Prostate gland (tissue), 2 donors: ENCODE measurements at regions not wholly inside any gene's neighbourhood (a gene's known extent, or its start where the extent isn't known, plus 50 kb on each side); places are given as distances from the start of the nearest gene placed in this dataset.

Experiments used
- POLR2AphosphoS5 ChIP-seq: sonication (generic); formaldehyde crosslinking; IDR thresholded peaks from one replicate; pipeline ENCODE4 v1.6.1; 2017; ENCODE audit warnings: antibody characterized with exemption
- TF ChIP-seq, protein P1 (sequence below), 4 experiments: fragments of 200-600 bp in 2 of 4; fragments of 450-650 bp in 2 of 4; sonication (generic) in 2 of 4; IDR thresholded peaks; 1 replicate in 3 of 4; 2 replicates in 1 of 4; pipeline ENCODE4 v1.5.1; 2016 to 2019; ENCODE audit warnings: antibody characterized with exemption in 4 of 4, mild to moderate bottlenecking in 2 of 4, moderate library complexity in 2 of 4

DNA sequence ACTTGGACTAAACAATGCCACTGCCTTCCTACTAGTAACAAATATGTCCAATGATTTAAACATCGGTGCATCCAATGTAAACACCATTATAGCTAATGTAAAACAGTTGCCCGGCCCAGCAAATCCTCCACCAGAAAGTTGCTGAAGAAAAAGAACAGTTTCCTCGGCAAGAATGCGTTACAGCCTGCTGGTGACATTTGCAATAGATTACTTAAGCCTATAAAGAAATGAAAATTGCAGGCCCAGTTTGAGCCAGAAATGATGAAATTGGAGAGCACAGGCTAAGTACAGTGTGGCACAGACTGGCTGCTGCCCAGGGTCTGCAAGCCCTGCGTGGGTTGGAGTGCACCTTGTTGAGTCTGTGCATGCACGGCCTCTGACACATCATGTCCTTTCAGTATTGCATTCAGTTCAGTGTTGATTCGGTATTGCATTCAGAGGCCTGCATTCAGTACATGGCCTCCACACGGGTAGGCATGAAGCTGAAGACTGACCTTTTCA is 406.0 kb upstream of the KLF4 start:
- TF ChIP-seq, protein P1, sequence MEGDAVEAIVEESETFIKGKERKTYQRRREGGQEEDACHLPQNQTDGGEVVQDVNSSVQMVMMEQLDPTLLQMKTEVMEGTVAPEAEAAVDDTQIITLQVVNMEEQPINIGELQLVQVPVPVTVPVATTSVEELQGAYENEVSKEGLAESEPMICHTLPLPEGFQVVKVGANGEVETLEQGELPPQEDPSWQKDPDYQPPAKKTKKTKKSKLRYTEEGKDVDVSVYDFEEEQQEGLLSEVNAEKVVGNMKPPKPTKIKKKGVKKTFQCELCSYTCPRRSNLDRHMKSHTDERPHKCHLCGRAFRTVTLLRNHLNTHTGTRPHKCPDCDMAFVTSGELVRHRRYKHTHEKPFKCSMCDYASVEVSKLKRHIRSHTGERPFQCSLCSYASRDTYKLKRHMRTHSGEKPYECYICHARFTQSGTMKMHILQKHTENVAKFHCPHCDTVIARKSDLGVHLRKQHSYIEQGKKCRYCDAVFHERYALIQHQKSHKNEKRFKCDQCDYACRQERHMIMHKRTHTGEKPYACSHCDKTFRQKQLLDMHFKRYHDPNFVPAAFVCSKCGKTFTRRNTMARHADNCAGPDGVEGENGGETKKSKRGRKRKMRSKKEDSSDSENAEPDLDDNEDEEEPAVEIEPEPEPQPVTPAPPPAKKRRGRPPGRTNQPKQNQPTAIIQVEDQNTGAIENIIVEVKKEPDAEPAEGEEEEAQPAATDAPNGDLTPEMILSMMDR (IDR thresholded peaks at IDR 0.05), result no peak
- TF ChIP-seq POLR2AphosphoS5, result no peak
